OCI-LY7 (cell line): ENCODE measurements at regions not wholly inside any gene's neighbourhood (a gene's known extent, or its start where the extent isn't known, plus 50 kb on each side); places are given as distances from the start of the nearest gene placed in this dataset.
"Not testable (repeated sequence)": the region's sequence is repeated elsewhere in the genome, so short reads cannot be mapped to it uniquely, and the experiment has no call there.

ENCODE experiments used
- BruUV-seq: library from RNA; stranded (reverse); fragments of 400-500 nt; replicated peaks from 2 replicates; lab custom pipeline; 2021; lab: Mats Ljungman, UMichigan
- CTCF ChIA-PET: fragments of 300-600 bp; sonication (Branson Sonifier 250); formaldehyde crosslinking; loops from one replicate; lab custom pipeline; 2022; ENCODE audit warnings: antibody characterized with exemption; ENCODE audit not compliant: unreplicated experiment; lab: Charles Lee
- POLR2A ChIA-PET: fragments of 300-600 bp; sonication (Branson Sonifier 250); formaldehyde crosslinking; loops from one replicate; lab custom pipeline; 2022; ENCODE audit warnings: antibody characterized with exemption; lab: Charles Lee
- DNase-seq: peaks from one replicate; pipeline ENCODE4 v3.0.0-alpha.2; 2015; ENCODE audit warnings: low spot score
- H2AFZ ChIP-seq: fragments of 200-600 bp; sonication (generic), shearing (Covaris generic); 2 replicates; pipeline ENCODE4 v1.6.1; 2014; ENCODE audit warnings: mild to moderate bottlenecking, antibody characterized with exemption, low read length, moderate library complexity
- H3K27ac ChIP-seq: fragments of 200-600 bp; sonication (generic); 2 replicates; pipeline ENCODE4 v1.5.1; 2014; ENCODE audit warnings: mixed run types, low read depth, mild to moderate bottlenecking, moderate library complexity, low read length, inconsistent platforms; ENCODE audit not compliant: poor library complexity, severe bottlenecking
- H3K36me3 ChIP-seq: fragments of 200-600 bp; sonication (generic); 2 replicates; pipeline ENCODE4 v1.6.1; 2014; ENCODE audit warnings: mild to moderate bottlenecking, antibody characterized with exemption, low read length, moderate library complexity, mixed read lengths; ENCODE audit not compliant: insufficient read depth
- H3K4me1 ChIP-seq: fragments of 200-600 bp; sonication (generic); 2 replicates; pipeline ENCODE4 v1.5.1; 2014; ENCODE audit warnings: mild to moderate bottlenecking, low read length; ENCODE audit not compliant: insufficient read depth, poor library complexity, severe bottlenecking
- H3K4me2 ChIP-seq: fragments of 200-600 bp; sonication (generic); 2 replicates; pipeline ENCODE4 v1.6.1; 2014; ENCODE audit warnings: mild to moderate bottlenecking, low read length
- H3K4me3 ChIP-seq: fragments of 200-600 bp; sonication (generic); 2 replicates; pipeline ENCODE4 v1.5.1; 2014; ENCODE audit warnings: mild to moderate bottlenecking, low read depth, low read length; ENCODE audit not compliant: poor library complexity, severe bottlenecking
- H3K79me2 ChIP-seq: fragments of 200-600 bp; sonication (generic); 2 replicates; pipeline ENCODE4 v1.6.1; 2016; ENCODE audit warnings: low read depth, mild to moderate bottlenecking, low read length, moderate library complexity, mixed read lengths; ENCODE audit not compliant: insufficient read depth
- H3K9me2 ChIP-seq: fragments of 200-600 bp; sonication (generic); 2 replicates; pipeline ENCODE4 v1.6.1; 2016; ENCODE audit warnings: mild to moderate bottlenecking, low read length, mixed read lengths; ENCODE audit not compliant: insufficient read depth
- H3K9me3 ChIP-seq: fragments of 200-600 bp; sonication (generic); 2 replicates; pipeline ENCODE4 v1.6.1; 2014; ENCODE audit warnings: mild to moderate bottlenecking, mixed run types, low read length, mixed read lengths
- H4K20me1 ChIP-seq: fragments of 200-600 bp; sonication (generic); 2 replicates; pipeline ENCODE4 v1.6.1; 2014; ENCODE audit warnings: mild to moderate bottlenecking, antibody characterized with exemption, low read length, moderate library complexity, mixed read lengths; ENCODE audit not compliant: insufficient read depth
- CTCF ChIP-seq: fragments of 200-600 bp; sonication (generic); conservative IDR thresholded peaks from 2 replicates; pipeline ENCODE4 v1.5.1; 2014; ENCODE audit warnings: mild to moderate bottlenecking, antibody characterized with exemption, low read length, moderate library complexity, mixed read lengths
- EZH2phosphoT487 ChIP-seq: fragments of 200-600 bp; sonication (generic); IDR thresholded peaks from 2 replicates; pipeline ENCODE4 v1.6.1; 2018; ENCODE audit warnings: low read depth, borderline replicate concordance, mild to moderate bottlenecking, mixed run types, antibody characterized with exemption, low read length, moderate library complexity, mixed read lengths
- intact Hi-C: fragments of 100-400 bp; cut with micrococcal nuclease; formaldehyde crosslinking; loops from one replicate; pipeline ENCODE4 v1.10.0; 2022; ENCODE audit not compliant: unreplicated experiment

DNA sequence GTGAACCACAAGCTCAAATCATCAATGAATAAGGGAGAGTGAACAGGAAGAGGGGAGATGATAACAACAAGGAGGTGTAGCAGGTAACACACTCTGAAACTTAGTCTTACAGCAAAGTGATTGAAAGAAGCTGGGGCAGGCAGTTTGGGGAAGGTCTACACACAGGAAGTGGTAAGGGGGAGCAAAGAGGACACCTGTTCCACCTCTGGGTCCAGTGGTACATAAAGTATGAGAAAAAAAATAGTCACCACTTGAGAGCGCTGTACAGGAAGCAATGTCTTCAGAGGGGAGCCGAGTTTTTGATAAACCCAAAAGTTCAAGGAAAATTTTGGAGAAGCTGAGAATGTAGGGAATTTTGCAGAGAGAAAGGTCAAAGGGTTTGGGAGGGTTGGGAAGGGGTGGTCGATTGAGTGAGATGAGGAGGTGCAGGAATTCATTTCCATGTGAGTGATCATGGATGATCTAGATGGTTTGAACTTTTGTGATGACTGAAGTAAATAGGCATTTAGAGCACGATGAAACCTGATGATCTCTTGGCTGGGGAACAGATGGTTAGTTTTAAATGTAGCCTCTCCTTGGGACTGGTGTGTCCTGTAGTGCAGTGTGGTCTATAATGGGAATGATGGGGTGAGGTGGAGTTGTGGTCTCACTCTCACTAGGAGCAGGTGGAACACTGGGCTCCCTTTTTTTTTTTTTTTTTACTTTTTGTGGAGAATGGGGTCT lies 142.0 kb downstream of the RBMX2 start:
- no TSS peak for BruUV-seq
- Histone ChIP-seq H3K36me3 (no peaks in the 10 kb centered on the region), H3K9me3 (no peaks in the 10 kb centered on the region), H3K79me2 (no peaks in the 10 kb centered on the region), H3K4me1 (no peaks in the 10 kb centered on the region), H2AFZ (no peak overlapping the region), H3K9me2 (no peaks in the 10 kb centered on the region), H3K27ac (no peak overlapping the region), H3K4me3 (no peak overlapping the region), H4K20me1 (no peaks in the 10 kb centered on the region), H3K4me2 (no peak overlapping the region)
- ChIA-PET POLR2A (no interaction called here), CTCF (no interaction called here)
- TF ChIP-seq CTCF (no peak), EZH2phosphoT487 (no peak)
- intact Hi-C loops, result no loop called here
- no peak for DNase-seq

- TF ChIP-seq EZH2phosphoT487 (no peak), CTCF (no peak)
- Histone ChIP-seq H4K20me1 (no peaks in the 10 kb centered on the region), H3K36me3 (no peaks in the 10 kb centered on the region), H2AFZ (no peak overlapping the region), H3K79me2 (no peaks in the 10 kb centered on the region), H3K4me3 (no peak overlapping the region), H3K27ac (no peak overlapping the region), H3K4me2 (no peak overlapping the region), H3K4me1 (no peaks in the 10 kb centered on the region), H3K9me3 (no peaks in the 10 kb centered on the region), H3K9me2 (no peaks in the 10 kb centered on the region)
- ChIA-PET CTCF (no interaction called here), POLR2A (no interaction called here)
- BruUV-seq, result no TSS peak
- DNase-seq, result no peak
- intact Hi-C loops, result no loop called here
Observed at GRCh38 chrX:130545796-130546195, 144.0 kb downstream of the RBMX2 start.

DNA sequence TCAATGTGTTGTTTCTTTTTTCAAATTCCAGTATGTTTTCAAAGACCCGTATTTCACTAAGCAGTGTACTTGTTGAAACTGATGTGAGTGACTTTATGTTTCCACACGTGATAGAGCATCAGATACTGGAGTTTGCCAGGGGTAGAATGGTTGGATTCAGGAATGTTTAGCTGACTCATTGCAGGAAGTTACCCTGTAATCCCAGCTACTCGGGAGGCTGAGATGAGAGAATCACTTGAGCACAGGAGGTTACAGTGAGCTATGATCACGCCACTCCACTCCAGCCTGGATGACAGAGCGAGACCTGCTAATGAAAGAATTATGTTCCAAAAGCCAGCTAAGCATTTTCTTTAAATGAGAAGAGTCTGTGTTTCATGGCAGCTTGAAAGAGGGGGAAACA lies 147.6 kb downstream of the RBMX2 start:
- H3K27ac ChIP-seq, BruUV-seq, CTCF ChIA-PET, DNase-seq, H4K20me1 ChIP-seq, H3K4me1 ChIP-seq, H3K36me3 ChIP-seq, H3K79me2 ChIP-seq, H3K9me2 ChIP-seq, intact Hi-C loops, H2AFZ ChIP-seq, POLR2A ChIA-PET, H3K4me3 ChIP-seq, H3K9me3 ChIP-seq, H3K4me2 ChIP-seq: not testable (repeated sequence)
